Activated CD4-positive, alpha-beta T cell treated with anti-CD3 and anti-CD28 coated beads for 36 hours (primary cell): ENCODE measurements at regions not wholly inside any gene's neighbourhood (a gene's known extent, or its start where the extent isn't known, plus 50 kb on each side); places are given as distances from the start of the nearest gene placed in this dataset.
A peak's percentile ranks its signal among the peaks of the same experiment; 100 is the strongest.

ENCODE experiments used
- ATAC-seq: fragments of 200-7000 bp; cut with Tn5 transposase; one replicate; pipeline ENCODE4 v1.10.0; 2021; ENCODE audit warnings: mild to moderate bottlenecking, moderate library complexity
- CTCF ChIA-PET: fragments of 350-600 bp; sonication (Branson Sonifier 250); formaldehyde crosslinking; loops from one replicate; lab custom pipeline; 2021; ENCODE audit warnings: antibody characterized with exemption; lab: Charles Lee
- POLR2A ChIA-PET: fragments of 350-600 bp; sonication (Branson Sonifier 250); formaldehyde crosslinking; loops from one replicate; lab custom pipeline; 2021; ENCODE audit warnings: antibody characterized with exemption, inconsistent platforms; lab: Charles Lee
- DNase-seq: peaks from one replicate; pipeline ENCODE4 v3.0.0-alpha.2; 2020
- H3K27ac Mint-ChIP-seq: one replicate; pipeline ENCODE4 v1.8.0; 2021; ENCODE audit warnings: mixed read lengths
- H3K27me3 Mint-ChIP-seq: one replicate; pipeline ENCODE4 v1.8.0; 2021; ENCODE audit warnings: mixed read lengths
- H3K36me3 Mint-ChIP-seq: one replicate; pipeline ENCODE4 v1.8.0; 2021; ENCODE audit warnings: low read depth, mixed read lengths
- H3K4me1 Mint-ChIP-seq: one replicate; pipeline ENCODE4 v1.8.0; 2021; ENCODE audit warnings: mixed read lengths
- H3K4me3 Mint-ChIP-seq: one replicate; pipeline ENCODE4 v1.8.0; 2021; ENCODE audit warnings: mild to moderate bottlenecking, moderate library complexity, mixed read lengths
- H3K9me3 Mint-ChIP-seq: one replicate; pipeline ENCODE4 v1.8.0; 2021; ENCODE audit warnings: low read depth, mixed read lengths
- intact Hi-C, 2 experiments: fragments of 100-400 bp; cut with DNase I in 1 of 2; cut with micrococcal nuclease in 1 of 2; formaldehyde crosslinking; loops; one replicate each; pipeline versions ENCODE4 v1.14.2 to v1.15.1; 2022 to 2024; cut with DNase I, micrococcal nuclease

- ChIA-PET POLR2A (no interaction called here), CTCF (no interaction called here)
- DNase-seq (no peak), ATAC-seq (no peak)
- peaks cover 9% of the 10 kb centered on the region for H3K27me3 Mint-ChIP-seq
- no peaks in the 10 kb centered on the region for H3K36me3 Mint-ChIP-seq
- no peaks in the 10 kb centered on the region for H3K4me1 Mint-ChIP-seq
- intact Hi-C loops = loop anchor here in 1 of 2 experiments (10.0 kb wide), 1 partner anchor 830 kb away; no protein-coding TSS in a partner anchor
- no peaks in the 10 kb centered on the region for H3K9me3 Mint-ChIP-seq
- no peak overlapping the region for H3K27ac Mint-ChIP-seq
- no peak overlapping the region for H3K4me3 Mint-ChIP-seq
These were observed 821.6 kb downstream of the GRID1 start for GRCh38 chr10:85544956-85545355.

- CTCF ChIA-PET = no interaction called here
- Mint-ChIP-seq H3K27ac (no peak overlapping the region), H3K4me1 (no peaks in the 10 kb centered on the region), H3K36me3 (no peaks in the 10 kb centered on the region), H3K9me3 (no peaks in the 10 kb centered on the region), H3K4me3 (no peak overlapping the region), H3K27me3 (peaks cover 6% of the 10 kb centered on the region)
- ATAC-seq (no peak), DNase-seq (no peak)
- POLR2A ChIA-PET = no interaction called here
- intact Hi-C loops = loop anchor here in 1 of 2 experiments (10.0 kb wide), 1 partner anchor 829 kb away; no protein-coding TSS in a partner anchor
These were observed 820.7 kb downstream of the GRID1 start for GRCh38 chr10:85545874-85546273.

DNA sequence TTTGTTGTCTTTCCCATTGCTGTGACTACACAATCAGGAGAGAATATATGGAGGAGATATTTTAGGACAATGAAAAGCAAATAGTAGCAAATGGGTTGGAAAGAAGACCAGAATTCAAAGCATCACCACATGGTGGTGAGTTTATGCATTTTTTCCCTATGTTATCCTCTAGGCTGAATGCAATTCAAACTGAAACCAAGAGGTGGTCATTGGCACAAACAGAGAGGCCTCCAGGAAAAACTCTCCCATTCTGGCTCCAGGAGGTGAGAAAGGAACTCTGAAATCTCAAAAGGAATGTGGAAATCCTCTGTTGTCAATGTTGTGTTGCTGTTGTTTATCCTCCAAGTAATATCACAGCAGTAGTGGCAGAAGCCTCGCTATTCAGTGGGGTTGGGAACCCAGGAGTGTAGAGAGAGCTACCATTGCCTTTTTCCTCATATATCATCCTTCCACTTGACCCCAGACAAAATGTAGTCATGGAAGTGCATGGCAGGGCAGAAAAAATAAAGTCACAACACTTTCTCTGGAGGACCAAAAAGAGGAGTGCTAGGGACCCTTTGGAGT lies 819.1 kb downstream of the GRID1 start:
- intact Hi-C loops = loop anchor here (2.0 to 10.0 kb wide), 2 partner anchors 827 to 829 kb away; no protein-coding TSS in a partner anchor
- H3K27ac Mint-ChIP-seq = no peak overlapping the region
- no peaks in the 10 kb centered on the region for H3K36me3 Mint-ChIP-seq
- no peaks in the 10 kb centered on the region for H3K9me3 Mint-ChIP-seq
- no peak overlapping the region for H3K4me3 Mint-ChIP-seq
- ATAC-seq (no peak), DNase-seq (no peak)
- no peaks in the 10 kb centered on the region for H3K4me1 Mint-ChIP-seq
- CTCF ChIA-PET = no interaction called here
- H3K27me3 Mint-ChIP-seq = peaks cover 6% of the 10 kb centered on the region
- POLR2A ChIA-PET = no interaction called here

GRCh38 chr10:85548034-85548433 lies 818.6 kb downstream of the GRID1 start:
- CTCF ChIA-PET = no interaction called here
- ATAC-seq = no peak
- POLR2A ChIA-PET = no interaction called here
- H3K27me3 Mint-ChIP-seq = peaks cover 6% of the 10 kb centered on the region
- H3K36me3 Mint-ChIP-seq = no peaks in the 10 kb centered on the region
- H3K4me1 Mint-ChIP-seq = no peaks in the 10 kb centered on the region
- DNase-seq = peak; percentile 38
- no peak overlapping the region for H3K27ac Mint-ChIP-seq
- no peak overlapping the region for H3K4me3 Mint-ChIP-seq
- no peaks in the 10 kb centered on the region for H3K9me3 Mint-ChIP-seq
- intact Hi-C loops = loop anchor here (2.0 to 10.0 kb wide), 2 partner anchors 827 to 829 kb away; no protein-coding TSS in a partner anchor
